GM12892 (cell line): ENCODE measurements at regions not wholly inside any gene's neighbourhood (a gene's known extent, or its start where the extent isn't known, plus 50 kb on each side); places are given as distances from the start of the nearest gene placed in this dataset.

Experiments
- POLR2A ChIP-seq: IDR thresholded peaks from 2 replicates; pipeline ENCODE4 v1.6.1; 2011; ENCODE audit warnings: low read depth, low read length, control low read depth
- POLR2AphosphoS5 ChIP-seq: IDR thresholded peaks from 2 replicates; pipeline ENCODE4 v1.6.1; 2011; ENCODE audit warnings: low read depth, low read length, control low read depth
- TAF1 ChIP-seq: IDR thresholded peaks from 2 replicates; pipeline ENCODE4 v1.6.1; 2011; ENCODE audit warnings: low read depth, mild to moderate bottlenecking, control low read depth, low read length, borderline replicate concordance

DNA sequence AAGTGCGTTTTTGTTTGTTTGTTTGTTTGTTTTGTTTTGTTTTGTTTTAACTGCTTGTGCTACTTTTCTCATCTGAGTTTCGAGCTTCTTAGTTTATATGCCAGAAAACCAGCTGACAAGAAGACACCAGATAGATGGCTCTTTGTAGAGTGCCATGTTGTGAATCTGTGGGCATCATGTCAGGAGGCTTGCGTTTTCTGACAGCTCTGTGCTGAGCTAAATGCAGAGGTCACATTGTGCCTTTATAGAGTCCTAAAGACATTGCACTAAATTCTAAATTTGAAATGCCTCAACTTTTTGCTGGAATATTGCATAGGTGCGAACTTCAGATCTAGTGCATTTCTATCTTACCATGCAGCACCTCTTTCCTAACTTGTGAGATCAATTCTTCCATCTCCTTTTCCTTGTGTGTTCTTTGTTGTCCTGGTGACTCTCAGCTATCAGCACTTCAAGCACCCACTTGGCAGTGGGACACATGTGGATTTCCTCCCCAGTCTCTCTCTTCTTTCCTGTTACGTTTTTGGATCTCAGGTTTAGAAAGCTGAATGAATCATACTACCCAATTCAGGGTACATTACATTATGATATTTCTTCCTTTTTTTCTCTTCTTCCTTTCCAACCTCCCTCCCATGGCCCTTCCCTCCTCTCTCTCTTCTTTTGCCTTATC is 379.0 kb upstream of the RPS23 start:
- TF ChIP-seq POLR2A, result no peak
- no peak for TF ChIP-seq POLR2AphosphoS5
- TF ChIP-seq TAF1, result no peak
